GM23338 (cell line): ENCODE measurements at regions not wholly inside any gene's neighbourhood (a gene's known extent, or its start where the extent isn't known, plus 50 kb on each side); places are given as distances from the start of the nearest gene placed in this dataset.
A peak's percentile ranks its signal among the peaks of the same experiment; 100 is the strongest.

Experiments used
- ATAC-seq: fragments of 200-7000 bp; cut with Tn5 transposase; 3 replicates; pipeline ENCODE4 v1.9.1; 2020
- DNase-seq: peaks from one replicate; pipeline ENCODE4 v3.0.0-alpha.2; 2015; ENCODE audit warnings: low spot score
- H2AFZ ChIP-seq: fragments of 200-600 bp; sonication (generic); 2 replicates; pipeline ENCODE4 v1.8.0; 2016; ENCODE audit warnings: antibody characterized with exemption, mild to moderate bottlenecking, moderate library complexity
- H3F3A ChIP-seq: fragments of 200-600 bp; sonication (generic); replicated peaks from 2 replicates; pipeline ENCODE4 v1.8.0; 2017; ENCODE audit warnings: antibody characterized with exemption, mixed run types, low read depth
- H3K27ac ChIP-seq: fragments of 200-600 bp; sonication (generic); 2 replicates; pipeline ENCODE4 v1.6.1; 2016; ENCODE audit warnings: low read depth
- H3K27me3 ChIP-seq: fragments of 200-600 bp; sonication (generic); 2 replicates; pipeline ENCODE4 v1.8.0; 2016; ENCODE audit warnings: mild to moderate bottlenecking, mixed run types, moderate library complexity; ENCODE audit not compliant: insufficient read depth
- H3K36me3 ChIP-seq: fragments of 200-600 bp; sonication (generic); 2 replicates; pipeline ENCODE4 v1.8.0; 2016; ENCODE audit warnings: mild to moderate bottlenecking; ENCODE audit not compliant: insufficient read depth
- H3K4me1 ChIP-seq: fragments of 200-600 bp; sonication (generic); 2 replicates; pipeline ENCODE4 v1.8.0; 2016; ENCODE audit warnings: mild to moderate bottlenecking, moderate library complexity; ENCODE audit not compliant: insufficient read depth
- H3K4me2 ChIP-seq: fragments of 200-600 bp; sonication (generic); 2 replicates; pipeline ENCODE4 v1.7.1; 2017; ENCODE audit warnings: mixed run types
- H3K4me3 ChIP-seq: fragments of 200-600 bp; sonication (generic); 2 replicates; pipeline ENCODE4 v1.6.1; 2016; ENCODE audit warnings: mixed run types
- H3K79me2 ChIP-seq: fragments of 200-600 bp; sonication (generic); replicated peaks from 2 replicates; pipeline ENCODE4 v1.8.0; 2017; ENCODE audit warnings: mild to moderate bottlenecking; ENCODE audit not compliant: insufficient read depth
- H3K9me2 ChIP-seq: fragments of 200-600 bp; sonication (generic); 2 replicates; pipeline ENCODE4 v1.8.0; 2017; ENCODE audit not compliant: insufficient read depth
- H4K20me1 ChIP-seq: fragments of 200-600 bp; sonication (generic); replicated peaks from 2 replicates; pipeline ENCODE4 v1.8.0; 2017; ENCODE audit warnings: mild to moderate bottlenecking; ENCODE audit not compliant: insufficient read depth
- H3K27ac Mint-ChIP-seq: 2 replicates; pipeline ENCODE4 v1.8.0; 2020; ENCODE audit warnings: inconsistent platforms, mild to moderate bottlenecking, moderate library complexity, mixed read lengths
- H3K27me3 Mint-ChIP-seq: 3 replicates; pipeline ENCODE4 v1.8.0; 2022; ENCODE audit warnings: low read depth, mild to moderate bottlenecking, moderate library complexity, mixed read lengths, inconsistent platforms; ENCODE audit not compliant: insufficient read depth, poor library complexity
- H3K36me3 Mint-ChIP-seq: 3 replicates; pipeline ENCODE4 v1.8.0; 2021; ENCODE audit warnings: low read depth, mild to moderate bottlenecking, inconsistent platforms, moderate library complexity, mixed read lengths
- H3K4me1 Mint-ChIP-seq: 3 replicates; pipeline ENCODE4 v1.8.0; 2020; ENCODE audit warnings: mild to moderate bottlenecking, inconsistent platforms, mixed read lengths
- H3K4me3 Mint-ChIP-seq: 3 replicates; pipeline ENCODE4 v1.8.0; 2021; ENCODE audit warnings: moderate library complexity, mild to moderate bottlenecking, inconsistent platforms, mixed read lengths
- H3K9me3 Mint-ChIP-seq: 3 replicates; pipeline ENCODE4 v1.8.0; 2020; ENCODE audit warnings: moderate library complexity, mild to moderate bottlenecking, inconsistent platforms, mixed read lengths
- EZH2 ChIP-seq: fragments of 200-600 bp; sonication (generic); IDR thresholded peaks from one replicate; pipeline ENCODE4 v1.8.0; 2017; ENCODE audit warnings: antibody characterized with exemption, mild to moderate bottlenecking, low read depth; ENCODE audit not compliant: unreplicated experiment
- EZH2phosphoT487 ChIP-seq: fragments of 200-600 bp; sonication (generic); IDR thresholded peaks from one replicate; pipeline ENCODE4 v1.8.1; 2018; ENCODE audit warnings: antibody characterized with exemption; ENCODE audit not compliant: unreplicated experiment
- NANOG ChIP-seq: IDR thresholded peaks from 2 replicates; pipeline ENCODE4 v1.6.1; 2016; ENCODE audit warnings: antibody characterized with exemption, borderline replicate concordance
- REST ChIP-seq: IDR thresholded peaks from one replicate; pipeline ENCODE4 v1.6.1; 2018; ENCODE audit warnings: antibody characterized with exemption; ENCODE audit not compliant: unreplicated experiment
- ZNF462 ChIP-seq: fragments of 250-450 bp; sonication (Bioruptor Pico); IDR thresholded peaks from 2 replicates; pipeline ENCODE4 v1.5.0; 2020; ENCODE audit warnings: mild to moderate bottlenecking, moderate library complexity

DNA sequence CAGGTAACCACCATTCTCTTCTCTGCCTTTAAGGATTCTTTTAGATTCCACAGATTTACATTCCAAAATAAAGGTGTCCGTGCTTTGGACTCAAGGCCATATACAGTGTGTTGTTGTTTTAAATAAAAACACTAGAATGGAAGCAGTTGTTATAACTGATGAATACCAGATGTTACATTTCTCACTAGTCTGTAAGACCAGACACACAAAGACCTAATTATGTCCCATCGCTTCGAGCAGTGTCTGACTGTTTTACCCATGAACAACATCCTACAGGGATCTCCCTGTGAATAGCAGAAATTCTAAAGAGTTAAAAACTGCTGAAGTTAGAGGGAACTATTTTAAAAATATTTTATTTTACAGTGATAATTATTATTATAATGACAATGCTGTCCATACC, 574.7 kb upstream of the ZP4 start:
- no peak overlapping the region for H3K4me3 ChIP-seq
- no peak for TF ChIP-seq EZH2
- no peak for TF ChIP-seq ZNF462 (CRISPR knock-in tag)
- H3K36me3 ChIP-seq = no peaks in the 10 kb centered on the region
- no peak overlapping the region for H3K27ac ChIP-seq
- DNase-seq (no peak), ATAC-seq (no peak)
- H2AFZ ChIP-seq = peak overlapping the region; percentile 33; the same call in 1 of the 2 replicates
- H3K4me1 ChIP-seq = no peaks in the 10 kb centered on the region
- no peaks in the 10 kb centered on the region for H4K20me1 ChIP-seq
- Mint-ChIP-seq H3K27me3 (no peaks in the 10 kb centered on the region), H3K27ac (no peak overlapping the region), H3K4me1 (peaks cover 2% of the 10 kb centered on the region; the same call in 1 of the 3 replicates), H3K36me3 (no peaks in the 10 kb centered on the region; the same call in 2 of the 3 replicates), H3K4me3 (no peak overlapping the region), H3K9me3 (no peaks in the 10 kb centered on the region)
- no peaks in the 10 kb centered on the region for H3K79me2 ChIP-seq
- no peaks in the 10 kb centered on the region for H3K27me3 ChIP-seq
- H3K4me2 ChIP-seq = no peak overlapping the region
- no peaks in the 10 kb centered on the region for H3K9me2 ChIP-seq
- H3F3A ChIP-seq = no peaks in the 10 kb centered on the region

DNA sequence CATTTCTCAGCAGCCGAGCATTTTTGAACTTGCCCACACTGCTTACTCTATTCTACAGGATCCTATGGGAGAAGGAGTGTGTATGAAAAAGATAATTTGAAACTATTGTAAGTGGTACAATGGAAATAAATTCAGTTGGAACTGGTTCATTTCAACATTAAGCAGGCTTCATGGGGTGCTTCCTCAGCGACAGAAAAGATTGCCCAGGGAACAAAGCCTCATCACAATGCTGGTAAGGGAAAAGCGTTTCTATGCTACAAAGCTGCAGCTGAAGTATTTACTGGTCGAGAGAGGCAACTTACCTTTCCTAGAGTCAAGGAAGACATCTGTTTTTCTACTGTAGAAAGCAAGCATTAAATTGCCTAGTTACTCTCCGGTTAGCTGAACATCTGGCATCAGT, 568.2 kb upstream of the ZP4 start:
- peak overlapping the region; percentile 90 for H3K27ac Mint-ChIP-seq
- peak overlapping the region; percentile 19; the same call in 1 of the 2 replicates for H3K4me2 ChIP-seq

More for the DNA sequence above, 568.2 kb upstream of the ZP4 start:
- H3K9me2 ChIP-seq = no peaks in the 10 kb centered on the region
- H3K4me1 Mint-ChIP-seq = peaks cover 8% of the 10 kb centered on the region; the same call in 2 of the 3 replicates
- no peaks in the 10 kb centered on the region; the same call in 2 of the 3 replicates for H3K36me3 Mint-ChIP-seq
- no peaks in the 10 kb centered on the region for H3K9me3 Mint-ChIP-seq
- ATAC-seq (peak; percentile 74), DNase-seq (peak; percentile 41)
- H3K4me3 ChIP-seq = no peak overlapping the region
- peak overlapping the region; percentile 17; the same call in 1 of the 2 replicates for H3K27ac ChIP-seq
- H3K27me3 Mint-ChIP-seq = no peaks in the 10 kb centered on the region
- H3K4me1 ChIP-seq = peaks cover 6% of the 10 kb centered on the region; the same call in 1 of the 2 replicates
- H4K20me1 ChIP-seq = no peaks in the 10 kb centered on the region
- no peaks in the 10 kb centered on the region for H3K79me2 ChIP-seq
- no peaks in the 10 kb centered on the region for H3F3A ChIP-seq
- TF ChIP-seq NANOG (no peak), EZH2phosphoT487 (no peak), REST (no peak)
- H3K4me3 Mint-ChIP-seq = no peak overlapping the region
- H3K36me3 ChIP-seq = no peaks in the 10 kb centered on the region
- no peaks in the 10 kb centered on the region for H3K27me3 ChIP-seq
- H2AFZ ChIP-seq = peak overlapping the region; percentile 60; the same call in 1 of the 2 replicates
